ENCODE measurements at regions not wholly inside any gene's neighbourhood (a gene's known extent, or its start where the extent isn't known, plus 50 kb on each side); places are given as distances from the start of the nearest gene placed in this dataset.

DNA sequence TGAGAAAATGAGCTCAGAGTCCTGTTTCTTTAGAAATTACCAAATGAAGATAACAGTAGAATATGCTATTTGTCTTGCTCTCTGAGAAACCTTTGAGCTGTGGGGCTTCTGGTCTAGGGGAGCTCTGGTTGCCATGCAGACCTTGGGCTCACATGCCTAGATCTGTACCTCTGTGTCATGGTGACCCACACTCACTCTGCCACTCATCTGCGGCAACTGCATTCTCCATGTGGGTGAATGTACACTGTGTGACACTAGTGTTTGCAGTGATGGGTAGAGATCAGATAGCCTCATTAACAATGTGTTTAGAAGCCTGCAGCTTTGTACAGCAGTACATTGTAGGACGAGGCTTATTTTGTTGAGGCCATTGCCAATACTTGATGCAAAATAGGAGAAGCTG, 521.2 kb downstream of the CHSY3 start:
- Mint-ChIP-seq H3K9me3 (peaks cover 16% of the 10 kb centered on the region), H3K27me3 (ENCODE audit: low read depth) (no peaks in the 10 kb centered on the region), H3K36me3 (no peaks in the 10 kb centered on the region), H3K27ac (no peak overlapping the region), H3K4me1 (no peaks in the 10 kb centered on the region), H3K4me3 (no peak overlapping the region)
- ChIA-PET CTCF (no interaction called here), POLR2A (no interaction called here)
- TF ChIP-seq, protein P1, sequence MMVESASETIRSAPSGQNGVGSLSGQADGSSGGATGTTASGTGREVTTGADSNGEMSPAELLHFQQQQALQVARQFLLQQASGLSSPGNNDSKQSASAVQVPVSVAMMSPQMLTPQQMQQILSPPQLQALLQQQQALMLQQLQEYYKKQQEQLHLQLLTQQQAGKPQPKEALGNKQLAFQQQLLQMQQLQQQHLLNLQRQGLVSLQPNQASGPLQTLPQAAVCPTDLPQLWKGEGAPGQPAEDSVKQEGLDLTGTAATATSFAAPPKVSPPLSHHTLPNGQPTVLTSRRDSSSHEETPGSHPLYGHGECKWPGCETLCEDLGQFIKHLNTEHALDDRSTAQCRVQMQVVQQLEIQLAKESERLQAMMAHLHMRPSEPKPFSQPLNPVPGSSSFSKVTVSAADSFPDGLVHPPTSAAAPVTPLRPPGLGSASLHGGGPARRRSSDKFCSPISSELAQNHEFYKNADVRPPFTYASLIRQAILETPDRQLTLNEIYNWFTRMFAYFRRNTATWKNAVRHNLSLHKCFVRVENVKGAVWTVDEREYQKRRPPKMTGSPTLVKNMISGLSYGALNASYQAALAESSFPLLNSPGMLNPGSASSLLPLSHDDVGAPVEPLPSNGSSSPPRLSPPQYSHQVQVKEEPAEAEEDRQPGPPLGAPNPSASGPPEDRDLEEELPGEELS (CRISPR knock-in tag; IDR thresholded peaks at IDR 0.05), result no peak
- TF ChIP-seq ATF1 (CRISPR knock-in tag; IDR thresholded peaks at IDR 0.05) (no peak), NFYB (CRISPR knock-in tag; conservative IDR thresholded peaks at IDR 0.05; ENCODE audit: low read depth) (no peak), MYBL2 (CRISPR knock-in tag; IDR thresholded peaks at IDR 0.05) (no peak), ETV6 (CRISPR knock-in tag; IDR thresholded peaks at IDR 0.05) (no peak), RELA (CRISPR knock-in tag; IDR thresholded peaks at IDR 0.05; ENCODE audit: borderline replicate concordance) (no peak), ZNF263 (CRISPR knock-in tag; IDR thresholded peaks at IDR 0.05; ENCODE audit: low read depth) (no peak), GTF2I (CRISPR knock-in tag; conservative IDR thresholded peaks at IDR 0.05) (no peak), FOXP1 (CRISPR knock-in tag; IDR thresholded peaks at IDR 0.05; ENCODE audit: borderline replicate concordance) (no peak), KAT7 (CRISPR knock-in tag; IDR thresholded peaks at IDR 0.05; ENCODE audit: borderline replicate concordance) (no peak), FOXK1 (CRISPR knock-in tag; IDR thresholded peaks at IDR 0.05) (no peak)
- TF ChIP-seq, protein P2, sequence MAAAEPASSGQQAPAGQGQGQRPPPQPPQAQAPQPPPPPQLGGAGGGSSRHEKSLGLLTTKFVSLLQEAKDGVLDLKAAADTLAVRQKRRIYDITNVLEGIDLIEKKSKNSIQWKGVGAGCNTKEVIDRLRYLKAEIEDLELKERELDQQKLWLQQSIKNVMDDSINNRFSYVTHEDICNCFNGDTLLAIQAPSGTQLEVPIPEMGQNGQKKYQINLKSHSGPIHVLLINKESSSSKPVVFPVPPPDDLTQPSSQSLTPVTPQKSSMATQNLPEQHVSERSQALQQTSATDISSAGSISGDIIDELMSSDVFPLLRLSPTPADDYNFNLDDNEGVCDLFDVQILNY (CRISPR knock-in tag; IDR thresholded peaks at IDR 0.05), result no peak
- TF ChIP-seq, protein P3, sequence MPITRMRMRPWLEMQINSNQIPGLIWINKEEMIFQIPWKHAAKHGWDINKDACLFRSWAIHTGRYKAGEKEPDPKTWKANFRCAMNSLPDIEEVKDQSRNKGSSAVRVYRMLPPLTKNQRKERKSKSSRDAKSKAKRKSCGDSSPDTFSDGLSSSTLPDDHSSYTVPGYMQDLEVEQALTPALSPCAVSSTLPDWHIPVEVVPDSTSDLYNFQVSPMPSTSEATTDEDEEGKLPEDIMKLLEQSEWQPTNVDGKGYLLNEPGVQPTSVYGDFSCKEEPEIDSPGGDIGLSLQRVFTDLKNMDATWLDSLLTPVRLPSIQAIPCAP (CRISPR knock-in tag; IDR thresholded peaks at IDR 0.05), result no peak
- TF ChIP-seq, protein P4, sequence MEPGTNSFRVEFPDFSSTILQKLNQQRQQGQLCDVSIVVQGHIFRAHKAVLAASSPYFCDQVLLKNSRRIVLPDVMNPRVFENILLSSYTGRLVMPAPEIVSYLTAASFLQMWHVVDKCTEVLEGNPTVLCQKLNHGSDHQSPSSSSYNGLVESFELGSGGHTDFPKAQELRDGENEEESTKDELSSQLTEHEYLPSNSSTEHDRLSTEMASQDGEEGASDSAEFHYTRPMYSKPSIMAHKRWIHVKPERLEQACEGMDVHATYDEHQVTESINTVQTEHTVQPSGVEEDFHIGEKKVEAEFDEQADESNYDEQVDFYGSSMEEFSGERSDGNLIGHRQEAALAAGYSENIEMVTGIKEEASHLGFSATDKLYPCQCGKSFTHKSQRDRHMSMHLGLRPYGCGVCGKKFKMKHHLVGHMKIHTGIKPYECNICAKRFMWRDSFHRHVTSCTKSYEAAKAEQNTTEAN (CRISPR knock-in tag; IDR thresholded peaks at IDR 0.05), result no peak
- TF ChIP-seq, protein P5, sequence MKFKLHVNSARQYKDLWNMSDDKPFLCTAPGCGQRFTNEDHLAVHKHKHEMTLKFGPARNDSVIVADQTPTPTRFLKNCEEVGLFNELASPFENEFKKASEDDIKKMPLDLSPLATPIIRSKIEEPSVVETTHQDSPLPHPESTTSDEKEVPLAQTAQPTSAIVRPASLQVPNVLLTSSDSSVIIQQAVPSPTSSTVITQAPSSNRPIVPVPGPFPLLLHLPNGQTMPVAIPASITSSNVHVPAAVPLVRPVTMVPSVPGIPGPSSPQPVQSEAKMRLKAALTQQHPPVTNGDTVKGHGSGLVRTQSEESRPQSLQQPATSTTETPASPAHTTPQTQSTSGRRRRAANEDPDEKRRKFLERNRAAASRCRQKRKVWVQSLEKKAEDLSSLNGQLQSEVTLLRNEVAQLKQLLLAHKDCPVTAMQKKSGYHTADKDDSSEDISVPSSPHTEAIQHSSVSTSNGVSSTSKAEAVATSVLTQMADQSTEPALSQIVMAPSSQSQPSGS (CRISPR knock-in tag; IDR thresholded peaks at IDR 0.05; ENCODE audit: borderline replicate concordance, low read depth), result no peak
- TF ChIP-seq, protein P6, sequence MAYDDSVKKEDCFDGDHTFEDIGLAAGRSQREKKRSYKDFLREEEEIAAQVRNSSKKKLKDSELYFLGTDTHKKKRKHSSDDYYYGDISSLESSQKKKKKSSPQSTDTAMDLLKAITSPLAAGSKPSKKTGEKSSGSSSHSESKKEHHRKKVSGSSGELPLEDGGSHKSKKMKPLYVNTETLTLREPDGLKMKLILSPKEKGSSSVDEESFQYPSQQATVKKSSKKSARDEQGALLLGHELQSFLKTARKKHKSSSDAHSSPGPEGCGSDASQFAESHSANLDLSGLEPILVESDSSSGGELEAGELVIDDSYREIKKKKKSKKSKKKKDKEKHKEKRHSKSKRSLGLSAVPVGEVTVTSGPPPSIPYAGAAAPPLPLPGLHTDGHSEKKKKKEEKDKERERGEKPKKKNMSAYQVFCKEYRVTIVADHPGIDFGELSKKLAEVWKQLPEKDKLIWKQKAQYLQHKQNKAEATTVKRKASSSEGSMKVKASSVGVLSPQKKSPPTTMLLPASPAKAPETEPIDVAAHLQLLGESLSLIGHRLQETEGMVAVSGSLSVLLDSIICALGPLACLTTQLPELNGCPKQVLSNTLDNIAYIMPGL (CRISPR knock-in tag; IDR thresholded peaks at IDR 0.05), result no peak
- TF ChIP-seq, protein P7, sequence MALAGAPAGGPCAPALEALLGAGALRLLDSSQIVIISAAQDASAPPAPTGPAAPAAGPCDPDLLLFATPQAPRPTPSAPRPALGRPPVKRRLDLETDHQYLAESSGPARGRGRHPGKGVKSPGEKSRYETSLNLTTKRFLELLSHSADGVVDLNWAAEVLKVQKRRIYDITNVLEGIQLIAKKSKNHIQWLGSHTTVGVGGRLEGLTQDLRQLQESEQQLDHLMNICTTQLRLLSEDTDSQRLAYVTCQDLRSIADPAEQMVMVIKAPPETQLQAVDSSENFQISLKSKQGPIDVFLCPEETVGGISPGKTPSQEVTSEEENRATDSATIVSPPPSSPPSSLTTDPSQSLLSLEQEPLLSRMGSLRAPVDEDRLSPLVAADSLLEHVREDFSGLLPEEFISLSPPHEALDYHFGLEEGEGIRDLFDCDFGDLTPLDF (CRISPR knock-in tag; IDR thresholded peaks at IDR 0.05), result no peak
- TF ChIP-seq, protein P8, sequence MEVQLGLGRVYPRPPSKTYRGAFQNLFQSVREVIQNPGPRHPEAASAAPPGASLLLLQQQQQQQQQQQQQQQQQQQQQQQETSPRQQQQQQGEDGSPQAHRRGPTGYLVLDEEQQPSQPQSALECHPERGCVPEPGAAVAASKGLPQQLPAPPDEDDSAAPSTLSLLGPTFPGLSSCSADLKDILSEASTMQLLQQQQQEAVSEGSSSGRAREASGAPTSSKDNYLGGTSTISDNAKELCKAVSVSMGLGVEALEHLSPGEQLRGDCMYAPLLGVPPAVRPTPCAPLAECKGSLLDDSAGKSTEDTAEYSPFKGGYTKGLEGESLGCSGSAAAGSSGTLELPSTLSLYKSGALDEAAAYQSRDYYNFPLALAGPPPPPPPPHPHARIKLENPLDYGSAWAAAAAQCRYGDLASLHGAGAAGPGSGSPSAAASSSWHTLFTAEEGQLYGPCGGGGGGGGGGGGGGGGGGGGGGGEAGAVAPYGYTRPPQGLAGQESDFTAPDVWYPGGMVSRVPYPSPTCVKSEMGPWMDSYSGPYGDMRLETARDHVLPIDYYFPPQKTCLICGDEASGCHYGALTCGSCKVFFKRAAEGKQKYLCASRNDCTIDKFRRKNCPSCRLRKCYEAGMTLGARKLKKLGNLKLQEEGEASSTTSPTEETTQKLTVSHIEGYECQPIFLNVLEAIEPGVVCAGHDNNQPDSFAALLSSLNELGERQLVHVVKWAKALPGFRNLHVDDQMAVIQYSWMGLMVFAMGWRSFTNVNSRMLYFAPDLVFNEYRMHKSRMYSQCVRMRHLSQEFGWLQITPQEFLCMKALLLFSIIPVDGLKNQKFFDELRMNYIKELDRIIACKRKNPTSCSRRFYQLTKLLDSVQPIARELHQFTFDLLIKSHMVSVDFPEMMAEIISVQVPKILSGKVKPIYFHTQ (CRISPR knock-in tag; IDR thresholded peaks at IDR 0.05), result no peak
- DNase-seq (ENCODE audit: low spot score), result no peak
- no peak for ATAC-seq
